Kidney epithelial cell (primary cell): ENCODE measurements at regions not wholly inside any gene's neighbourhood (a gene's known extent, or its start where the extent isn't known, plus 50 kb on each side); places are given as distances from the start of the nearest gene placed in this dataset.

ENCODE experiments used
- DNase-seq: peaks from one replicate; pipeline ENCODE4 v3.0.0-alpha.2; 2010; ENCODE audit warnings: low read depth
- H3K27me3 ChIP-seq: 2 replicates; pipeline ENCODE4 v1.6.0; 2011; ENCODE audit warnings: low read length; ENCODE audit not compliant: control insufficient read depth, insufficient read depth
- H3K36me3 ChIP-seq: 2 replicates; pipeline ENCODE4 v1.5.1; 2011; ENCODE audit warnings: low read length; ENCODE audit not compliant: control insufficient read depth, insufficient read depth
- H3K4me3 ChIP-seq: 2 replicates; pipeline ENCODE4 v1.5.1; 2011; ENCODE audit warnings: low read depth, mild to moderate bottlenecking, control low read depth, low read length
- CTCF ChIP-seq: IDR thresholded peaks from 2 replicates; pipeline ENCODE4 v1.5.1; 2011; ENCODE audit warnings: mild to moderate bottlenecking, moderate library complexity, low read length, control low read depth, inconsistent platforms; ENCODE audit not compliant: insufficient read depth, poor library complexity, severe bottlenecking

GRCh38 chr13:63107179-63107943, 1691.7 kb upstream of the PCDH20 start:
- no peak overlapping the region for H3K4me3 ChIP-seq
- TF ChIP-seq CTCF = no peak
- no peaks in the 10 kb centered on the region for H3K36me3 ChIP-seq
- H3K27me3 ChIP-seq = no peaks in the 10 kb centered on the region
- DNase-seq = peak; percentile 12

GRCh38 chr13:63094717-63095116, 1679.1 kb upstream of the PCDH20 start:
- Histone ChIP-seq H3K4me3 (no peak overlapping the region), H3K36me3 (no peaks in the 10 kb centered on the region), H3K27me3 (no peaks in the 10 kb centered on the region)
- TF ChIP-seq CTCF = no peak
- DNase-seq = no peak

- H3K36me3 ChIP-seq = no peaks in the 10 kb centered on the region
- TF ChIP-seq CTCF = no peak
- H3K4me3 ChIP-seq = no peak overlapping the region
- no peak for DNase-seq
- H3K27me3 ChIP-seq = no peaks in the 10 kb centered on the region
These were observed 1678.3 kb upstream of the PCDH20 start for GRCh38 chr13:63093907-63094469.

GRCh38 chr13:63092456-63092855, 1676.8 kb upstream of the PCDH20 start:
- Histone ChIP-seq H3K36me3 (no peaks in the 10 kb centered on the region), H3K27me3 (no peaks in the 10 kb centered on the region), H3K4me3 (no peak overlapping the region)
- DNase-seq = no peak
- TF ChIP-seq CTCF = no peak

GRCh38 chr13:63090524-63090923, 1674.9 kb upstream of the PCDH20 start:
- DNase-seq = no peak
- no peaks in the 10 kb centered on the region for H3K27me3 ChIP-seq
- no peak overlapping the region for H3K4me3 ChIP-seq
- no peaks in the 10 kb centered on the region for H3K36me3 ChIP-seq
- TF ChIP-seq CTCF = no peak

- TF ChIP-seq CTCF = no peak
- H3K4me3 ChIP-seq = no peak overlapping the region
- no peak for DNase-seq
These were observed 1672.6 kb upstream of the PCDH20 start for GRCh38 chr13:63088226-63088625.

More at GRCh38 chr13:63088226-63088625, 1672.6 kb upstream of the PCDH20 start:
- Histone ChIP-seq H3K27me3 (no peaks in the 10 kb centered on the region), H3K36me3 (no peaks in the 10 kb centered on the region)
